ENCODE measurements at regions not wholly inside any gene's neighbourhood (a gene's known extent, or its start where the extent isn't known, plus 50 kb on each side); places are given as distances from the start of the nearest gene placed in this dataset.

DNA sequence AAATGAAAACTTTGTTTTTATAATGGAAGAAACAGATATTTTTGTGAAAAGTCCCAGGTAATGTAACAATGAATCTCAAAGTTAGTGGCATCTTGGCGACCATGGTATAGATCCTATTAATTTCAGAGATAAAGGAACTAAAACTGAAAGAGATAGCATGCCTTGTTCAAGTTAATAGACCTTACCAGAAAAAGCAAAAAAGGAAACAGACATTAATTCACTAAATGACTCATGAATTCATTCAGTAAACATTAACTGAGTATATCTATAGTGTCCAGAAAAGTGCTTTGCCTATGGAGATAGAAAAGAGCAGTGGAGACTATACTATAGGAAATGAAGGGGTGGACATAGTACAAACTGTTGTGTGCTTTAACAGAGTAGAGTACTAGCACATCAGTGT is 763.3 kb downstream of the TRIB2 start:
- TF ChIP-seq ZBED1 (IDR thresholded peaks at IDR 0.05; ENCODE audit: borderline replicate concordance) (no peak), ASH2L (IDR thresholded peaks at IDR 0.05; ENCODE audit: borderline replicate concordance, low read depth) (no peak), GATAD2B (conservative IDR thresholded peaks at IDR 0.05; ENCODE audit: low read depth) (no peak), NFYB (IDR thresholded peaks at IDR 0.05; ENCODE audit: insufficient read depth, low read depth, low read length) (no peak), CTCF (IDR thresholded peaks at IDR 0.05 in 2 of 3, conservative IDR thresholded peaks at IDR 0.05 in 1 of 3; ENCODE audit: control insufficient read depth in 2 of 3, extremely low read depth in 1 of 3, insufficient read depth in 1 of 3, low read depth in 3 of 3, low read length in 3 of 3) (no peak), RAD51 (IDR thresholded peaks at IDR 0.05) (no peak), MTA2 (IDR thresholded peaks at IDR 0.05; ENCODE audit: low read depth) (peak; percentile 80)
- TF ChIP-seq, protein P1, sequence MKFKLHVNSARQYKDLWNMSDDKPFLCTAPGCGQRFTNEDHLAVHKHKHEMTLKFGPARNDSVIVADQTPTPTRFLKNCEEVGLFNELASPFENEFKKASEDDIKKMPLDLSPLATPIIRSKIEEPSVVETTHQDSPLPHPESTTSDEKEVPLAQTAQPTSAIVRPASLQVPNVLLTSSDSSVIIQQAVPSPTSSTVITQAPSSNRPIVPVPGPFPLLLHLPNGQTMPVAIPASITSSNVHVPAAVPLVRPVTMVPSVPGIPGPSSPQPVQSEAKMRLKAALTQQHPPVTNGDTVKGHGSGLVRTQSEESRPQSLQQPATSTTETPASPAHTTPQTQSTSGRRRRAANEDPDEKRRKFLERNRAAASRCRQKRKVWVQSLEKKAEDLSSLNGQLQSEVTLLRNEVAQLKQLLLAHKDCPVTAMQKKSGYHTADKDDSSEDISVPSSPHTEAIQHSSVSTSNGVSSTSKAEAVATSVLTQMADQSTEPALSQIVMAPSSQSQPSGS (IDR thresholded peaks at IDR 0.05; ENCODE audit: low read length): no peak; the same call in 1 of the 2 replicates
